GM23338 (cell line): ENCODE measurements at regions not wholly inside any gene's neighbourhood (a gene's known extent, or its start where the extent isn't known, plus 50 kb on each side); places are given as distances from the start of the nearest gene placed in this dataset.
"Not testable (repeated sequence)": the region's sequence is repeated elsewhere in the genome, so short reads cannot be mapped to it uniquely, and the experiment has no call there.

Experiments used
- ATAC-seq: fragments of 200-7000 bp; cut with Tn5 transposase; 3 replicates; pipeline ENCODE4 v1.9.1; 2020
- DNase-seq: peaks from one replicate; pipeline ENCODE4 v3.0.0-alpha.2; 2015; ENCODE audit warnings: low spot score
- H2AFZ ChIP-seq: fragments of 200-600 bp; sonication (generic); 2 replicates; pipeline ENCODE4 v1.8.0; 2016; ENCODE audit warnings: antibody characterized with exemption, mild to moderate bottlenecking, moderate library complexity
- H3F3A ChIP-seq: fragments of 200-600 bp; sonication (generic); replicated peaks from 2 replicates; pipeline ENCODE4 v1.8.0; 2017; ENCODE audit warnings: antibody characterized with exemption, mixed run types, low read depth
- H3K27ac ChIP-seq: fragments of 200-600 bp; sonication (generic); 2 replicates; pipeline ENCODE4 v1.6.1; 2016; ENCODE audit warnings: low read depth
- H3K27me3 ChIP-seq: fragments of 200-600 bp; sonication (generic); 2 replicates; pipeline ENCODE4 v1.8.0; 2016; ENCODE audit warnings: mild to moderate bottlenecking, mixed run types, moderate library complexity; ENCODE audit not compliant: insufficient read depth
- H3K36me3 ChIP-seq: fragments of 200-600 bp; sonication (generic); 2 replicates; pipeline ENCODE4 v1.8.0; 2016; ENCODE audit warnings: mild to moderate bottlenecking; ENCODE audit not compliant: insufficient read depth
- H3K4me1 ChIP-seq: fragments of 200-600 bp; sonication (generic); 2 replicates; pipeline ENCODE4 v1.8.0; 2016; ENCODE audit warnings: mild to moderate bottlenecking, moderate library complexity; ENCODE audit not compliant: insufficient read depth
- H3K4me2 ChIP-seq: fragments of 200-600 bp; sonication (generic); 2 replicates; pipeline ENCODE4 v1.7.1; 2017; ENCODE audit warnings: mixed run types
- H3K4me3 ChIP-seq: fragments of 200-600 bp; sonication (generic); 2 replicates; pipeline ENCODE4 v1.6.1; 2016; ENCODE audit warnings: mixed run types
- H3K79me2 ChIP-seq: fragments of 200-600 bp; sonication (generic); replicated peaks from 2 replicates; pipeline ENCODE4 v1.8.0; 2017; ENCODE audit warnings: mild to moderate bottlenecking; ENCODE audit not compliant: insufficient read depth
- H3K9me2 ChIP-seq: fragments of 200-600 bp; sonication (generic); 2 replicates; pipeline ENCODE4 v1.8.0; 2017; ENCODE audit not compliant: insufficient read depth
- H4K20me1 ChIP-seq: fragments of 200-600 bp; sonication (generic); replicated peaks from 2 replicates; pipeline ENCODE4 v1.8.0; 2017; ENCODE audit warnings: mild to moderate bottlenecking; ENCODE audit not compliant: insufficient read depth
- H3K27ac Mint-ChIP-seq: 2 replicates; pipeline ENCODE4 v1.8.0; 2020; ENCODE audit warnings: inconsistent platforms, mild to moderate bottlenecking, moderate library complexity, mixed read lengths
- H3K27me3 Mint-ChIP-seq: 3 replicates; pipeline ENCODE4 v1.8.0; 2022; ENCODE audit warnings: low read depth, mild to moderate bottlenecking, moderate library complexity, mixed read lengths, inconsistent platforms; ENCODE audit not compliant: insufficient read depth, poor library complexity
- H3K36me3 Mint-ChIP-seq: 3 replicates; pipeline ENCODE4 v1.8.0; 2021; ENCODE audit warnings: low read depth, mild to moderate bottlenecking, inconsistent platforms, moderate library complexity, mixed read lengths
- H3K4me1 Mint-ChIP-seq: 3 replicates; pipeline ENCODE4 v1.8.0; 2020; ENCODE audit warnings: mild to moderate bottlenecking, inconsistent platforms, mixed read lengths
- H3K4me3 Mint-ChIP-seq: 3 replicates; pipeline ENCODE4 v1.8.0; 2021; ENCODE audit warnings: moderate library complexity, mild to moderate bottlenecking, inconsistent platforms, mixed read lengths
- H3K9me3 Mint-ChIP-seq: 3 replicates; pipeline ENCODE4 v1.8.0; 2020; ENCODE audit warnings: moderate library complexity, mild to moderate bottlenecking, inconsistent platforms, mixed read lengths
- EZH2 ChIP-seq: fragments of 200-600 bp; sonication (generic); IDR thresholded peaks from one replicate; pipeline ENCODE4 v1.8.0; 2017; ENCODE audit warnings: antibody characterized with exemption, mild to moderate bottlenecking, low read depth; ENCODE audit not compliant: unreplicated experiment
- EZH2phosphoT487 ChIP-seq: fragments of 200-600 bp; sonication (generic); IDR thresholded peaks from one replicate; pipeline ENCODE4 v1.8.1; 2018; ENCODE audit warnings: antibody characterized with exemption; ENCODE audit not compliant: unreplicated experiment
- JUNB ChIP-seq: IDR thresholded peaks from one replicate; pipeline ENCODE4 v1.6.1; 2016; ENCODE audit warnings: antibody characterized with exemption; ENCODE audit not compliant: unreplicated experiment
- NANOG ChIP-seq: IDR thresholded peaks from 2 replicates; pipeline ENCODE4 v1.6.1; 2016; ENCODE audit warnings: antibody characterized with exemption, borderline replicate concordance
- REST ChIP-seq: IDR thresholded peaks from one replicate; pipeline ENCODE4 v1.6.1; 2018; ENCODE audit warnings: antibody characterized with exemption; ENCODE audit not compliant: unreplicated experiment
- ZNF114 ChIP-seq: fragments of 250-450 bp; sonication (Bioruptor Pico); IDR thresholded peaks from 2 replicates; pipeline ENCODE4 v1.5.0; 2020; ENCODE audit warnings: mild to moderate bottlenecking, moderate library complexity
- ZNF331 ChIP-seq: fragments of 250-450 bp; sonication (Bioruptor Pico); IDR thresholded peaks from 2 replicates; pipeline ENCODE4 v1.5.0; 2020; ENCODE audit warnings: low read depth, mild to moderate bottlenecking, moderate library complexity
- TF ChIP-seq, protein P1 (sequence below): fragments of 250-450 bp; sonication (Bioruptor Pico); IDR thresholded peaks from 2 replicates; pipeline ENCODE4 v1.5.0; 2020; ENCODE audit warnings: mild to moderate bottlenecking, moderate library complexity

- Histone ChIP-seq H3K79me2 (no peaks in the 10 kb centered on the region), H3K4me2 (no peak overlapping the region), H3K27ac (no peak overlapping the region), H4K20me1 (no peaks in the 10 kb centered on the region), H3K4me3 (no peak overlapping the region), H3K36me3 (0 out of 2 replicates have a peak, but pooled peaks cover 5% of the 10 kb centered on the region), H3K27me3 (no peaks in the 10 kb centered on the region), H2AFZ (no peak overlapping the region), H3K9me2 (no peaks in the 10 kb centered on the region), H3F3A (no peaks in the 10 kb centered on the region), H3K4me1 (no peaks in the 10 kb centered on the region)
- TF ChIP-seq EZH2 (no peak), NANOG (no peak), ZNF114 (CRISPR knock-in tag) (no peak)
- no peaks in the 10 kb centered on the region for H3K27me3 Mint-ChIP-seq
- H3K4me1 Mint-ChIP-seq, result no peaks in the 10 kb centered on the region
- H3K27ac Mint-ChIP-seq, result no peak overlapping the region
- H3K36me3 Mint-ChIP-seq, result peaks cover 41% of the 10 kb centered on the region
- no peak overlapping the region for H3K4me3 Mint-ChIP-seq
- no peak for ATAC-seq
- peaks cover 45% of the 10 kb centered on the region for H3K9me3 Mint-ChIP-seq
- DNase-seq, result no peak
Measured at GRCh38 chr4:86523333-86523732, 70.8 kb upstream of the PTPN13 start.

DNA sequence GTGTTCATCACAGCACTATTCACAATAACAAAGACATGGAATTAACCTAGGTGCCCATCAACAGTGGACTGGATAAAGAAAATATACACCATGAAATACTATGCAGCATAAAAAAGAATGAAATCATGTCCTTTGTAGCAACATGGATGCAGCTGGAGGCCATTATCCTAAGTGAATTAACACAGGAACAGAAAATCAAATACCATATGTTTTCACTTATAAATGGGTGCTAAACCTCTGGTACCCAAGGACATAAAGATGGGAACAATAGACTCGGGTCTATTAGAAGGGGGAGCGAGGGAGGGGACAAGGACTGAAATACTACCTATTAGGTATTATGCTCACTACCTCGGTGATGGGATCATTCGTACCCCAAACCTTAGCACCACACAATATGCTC, 66.4 kb upstream of the PTPN13 start:
- H3K27me3 Mint-ChIP-seq, H3K27ac ChIP-seq, H3K9me3 Mint-ChIP-seq, H3K79me2 ChIP-seq, H3K36me3 Mint-ChIP-seq, H3K4me2 ChIP-seq, DNase-seq, H4K20me1 ChIP-seq, H3F3A ChIP-seq, H3K36me3 ChIP-seq, H3K4me1 ChIP-seq, H3K4me3 Mint-ChIP-seq, H2AFZ ChIP-seq, ATAC-seq, H3K4me1 Mint-ChIP-seq, H3K27ac Mint-ChIP-seq, H3K4me3 ChIP-seq, H3K27me3 ChIP-seq: not testable (repeated sequence)
- H3K9me2 ChIP-seq, result peaks cover 12% of the 10 kb centered on the region

- H3K4me2 ChIP-seq, result no peak overlapping the region
- peaks cover 21% of the 10 kb centered on the region for H3K9me2 ChIP-seq
- H3K9me3 Mint-ChIP-seq, result peaks cover 2% of the 10 kb centered on the region; the same call in 1 of the 3 replicates
- no peaks in the 10 kb centered on the region for H3K4me1 ChIP-seq
- H3K27ac ChIP-seq, result no peak overlapping the region
- peaks cover under 1% of the 10 kb centered on the region for H3K36me3 Mint-ChIP-seq
- H3K27me3 Mint-ChIP-seq, result no peaks in the 10 kb centered on the region
- H3K27ac Mint-ChIP-seq, result no peak overlapping the region
- H3K4me3 ChIP-seq, result no peak overlapping the region
- DNase-seq, result no peak
- ATAC-seq, result no peak
- no peaks in the 10 kb centered on the region for H4K20me1 ChIP-seq
- H3K27me3 ChIP-seq, result no peaks in the 10 kb centered on the region
- H3K79me2 ChIP-seq, result no peaks in the 10 kb centered on the region
- no peaks in the 10 kb centered on the region for H3F3A ChIP-seq
- H3K4me3 Mint-ChIP-seq, result no peak overlapping the region
- H3K36me3 ChIP-seq, result no peaks in the 10 kb centered on the region
- no peaks in the 10 kb centered on the region for H3K4me1 Mint-ChIP-seq
- H2AFZ ChIP-seq, result no peak overlapping the region
- TF ChIP-seq JUNB (no peak), REST (no peak), ZNF331 (no peak), EZH2phosphoT487 (no peak)
- TF ChIP-seq, protein P1, sequence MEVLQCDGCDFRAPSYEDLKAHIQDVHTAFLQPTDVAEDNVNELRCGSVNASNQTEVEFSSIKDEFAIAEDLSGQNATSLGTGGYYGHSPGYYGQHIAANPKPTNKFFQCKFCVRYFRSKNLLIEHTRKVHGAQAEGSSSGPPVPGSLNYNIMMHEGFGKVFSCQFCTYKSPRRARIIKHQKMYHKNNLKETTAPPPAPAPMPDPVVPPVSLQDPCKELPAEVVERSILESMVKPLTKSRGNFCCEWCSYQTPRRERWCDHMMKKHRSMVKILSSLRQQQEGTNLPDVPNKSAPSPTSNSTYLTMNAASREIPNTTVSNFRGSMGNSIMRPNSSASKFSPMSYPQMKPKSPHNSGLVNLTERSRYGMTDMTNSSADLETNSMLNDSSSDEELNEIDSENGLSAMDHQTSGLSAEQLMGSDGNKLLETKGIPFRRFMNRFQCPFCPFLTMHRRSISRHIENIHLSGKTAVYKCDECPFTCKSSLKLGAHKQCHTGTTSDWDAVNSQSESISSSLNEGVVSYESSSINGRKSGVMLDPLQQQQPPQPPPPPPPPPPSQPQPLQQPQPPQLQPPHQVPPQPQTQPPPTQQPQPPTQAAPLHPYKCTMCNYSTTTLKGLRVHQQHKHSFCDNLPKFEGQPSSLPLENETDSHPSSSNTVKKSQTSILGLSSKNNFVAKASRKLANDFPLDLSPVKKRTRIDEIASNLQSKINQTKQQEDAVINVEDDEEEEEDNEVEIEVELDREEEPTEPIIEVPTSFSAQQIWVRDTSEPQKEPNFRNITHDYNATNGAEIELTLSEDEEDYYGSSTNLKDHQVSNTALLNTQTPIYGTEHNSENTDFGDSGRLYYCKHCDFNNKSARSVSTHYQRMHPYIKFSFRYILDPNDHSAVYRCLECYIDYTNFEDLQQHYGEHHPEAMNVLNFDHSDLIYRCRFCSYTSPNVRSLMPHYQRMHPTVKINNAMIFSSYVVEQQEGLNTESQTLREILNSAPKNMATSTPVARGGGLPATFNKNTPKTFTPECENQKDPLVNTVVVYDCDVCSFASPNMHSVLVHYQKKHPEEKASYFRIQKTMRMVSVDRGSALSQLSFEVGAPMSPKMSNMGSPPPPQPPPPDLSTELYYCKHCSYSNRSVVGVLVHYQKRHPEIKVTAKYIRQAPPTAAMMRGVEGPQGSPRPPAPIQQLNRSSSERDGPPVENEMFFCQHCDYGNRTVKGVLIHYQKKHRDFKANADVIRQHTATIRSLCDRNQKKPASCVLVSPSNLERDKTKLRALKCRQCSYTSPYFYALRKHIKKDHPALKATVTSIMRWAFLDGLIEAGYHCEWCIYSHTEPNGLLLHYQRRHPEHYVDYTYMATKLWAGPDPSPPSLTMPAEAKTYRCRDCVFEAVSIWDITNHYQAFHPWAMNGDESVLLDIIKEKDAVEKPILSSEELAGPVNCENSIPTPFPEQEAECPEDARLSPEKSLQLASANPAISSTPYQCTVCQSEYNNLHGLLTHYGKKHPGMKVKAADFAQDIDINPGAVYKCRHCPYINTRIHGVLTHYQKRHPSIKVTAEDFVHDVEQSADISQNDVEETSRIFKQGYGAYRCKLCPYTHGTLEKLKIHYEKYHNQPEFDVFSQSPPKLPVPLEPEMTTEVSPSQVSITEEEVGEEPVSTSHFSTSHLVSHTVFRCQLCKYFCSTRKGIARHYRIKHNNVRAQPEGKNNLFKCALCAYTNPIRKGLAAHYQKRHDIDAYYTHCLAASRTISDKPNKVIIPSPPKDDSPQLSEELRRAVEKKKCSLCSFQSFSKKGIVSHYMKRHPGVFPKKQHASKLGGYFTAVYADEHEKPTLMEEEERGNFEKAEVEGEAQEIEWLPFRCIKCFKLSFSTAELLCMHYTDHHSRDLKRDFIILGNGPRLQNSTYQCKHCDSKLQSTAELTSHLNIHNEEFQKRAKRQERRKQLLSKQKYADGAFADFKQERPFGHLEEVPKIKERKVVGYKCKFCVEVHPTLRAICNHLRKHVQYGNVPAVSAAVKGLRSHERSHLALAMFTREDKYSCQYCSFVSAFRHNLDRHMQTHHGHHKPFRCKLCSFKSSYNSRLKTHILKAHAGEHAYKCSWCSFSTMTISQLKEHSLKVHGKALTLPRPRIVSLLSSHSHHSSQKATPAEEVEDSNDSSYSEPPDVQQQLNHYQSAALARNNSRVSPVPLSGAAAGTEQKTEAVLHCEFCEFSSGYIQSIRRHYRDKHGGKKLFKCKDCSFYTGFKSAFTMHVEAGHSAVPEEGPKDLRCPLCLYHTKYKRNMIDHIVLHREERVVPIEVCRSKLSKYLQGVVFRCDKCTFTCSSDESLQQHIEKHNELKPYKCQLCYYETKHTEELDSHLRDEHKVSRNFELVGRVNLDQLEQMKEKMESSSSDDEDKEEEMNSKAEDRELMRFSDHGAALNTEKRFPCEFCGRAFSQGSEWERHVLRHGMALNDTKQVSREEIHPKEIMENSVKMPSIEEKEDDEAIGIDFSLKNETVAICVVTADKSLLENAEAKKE (CRISPR knock-in tag), result no peak
Measured at GRCh38 chr4:86529436-86529835, 64.7 kb upstream of the PTPN13 start.
